A549 (cell line): ENCODE measurements at regions not wholly inside any gene's neighbourhood (a gene's known extent, or its start where the extent isn't known, plus 50 kb on each side); places are given as distances from the start of the nearest gene placed in this dataset.
A peak's percentile ranks its signal among the peaks of the same experiment; 100 is the strongest.

ENCODE experiments used
- ATAC-seq, 2 experiments: fragments of 200-7000 bp in 1 of 2; fragments of >200 bp in 1 of 2; cut with Nextera tagmentation in 1 of 2; cut with Tn5 transposase in 1 of 2; 3 replicates each; pipeline versions ENCODE4 v1.8.0 to v1.9.1; 2018 to 2020; ENCODE audit warnings: mild to moderate bottlenecking in 1 of 2, moderate library complexity in 1 of 2
- CTCF ChIA-PET: fragments of 300-600 bp; sonication (Branson Sonifier 250); formaldehyde crosslinking; extraction: SDS; loops from one replicate; lab custom pipeline; 2021; ENCODE audit warnings: antibody characterized with exemption, inconsistent platforms; lab: Yijun Ruan, JAX
- POLR2A ChIA-PET: fragments of 350-600 bp; formaldehyde crosslinking; extraction: SDS; loops from one replicate; lab custom pipeline; 2021; ENCODE audit warnings: antibody characterized with exemption, inconsistent platforms; lab: Yijun Ruan, JAX
- DNase-seq, 2 experiments: peaks; one replicate each; pipeline versions ENCODE4 v3.0.0 to v3.0.0-alpha.2; 2011 to 2016; ENCODE audit warnings: low read depth in 1 of 2, low spot score in 1 of 2
- FAIRE-seq: peaks from 2 replicates; lab custom pipeline; 2011; peaks lifted over from hg19 to GRCh38; lab: Jason Lieb, UNC
- H3K27ac ChIP-seq, 2 experiments: fragments of >200 bp; sonication (Bioruptor Twin); formaldehyde crosslinking; 3 replicates each; pipeline ENCODE4 v1.5.1; 2016 to 2017
- H3K4me1 ChIP-seq: fragments of >200 bp; sonication (Bioruptor Twin); formaldehyde crosslinking; 3 replicates; pipeline ENCODE4 v1.6.1; 2016
- H3K4me2 ChIP-seq: fragments of >200 bp; sonication (Bioruptor Twin); formaldehyde crosslinking; 3 replicates; pipeline ENCODE4 v1.6.1; 2016
- H3K4me3 ChIP-seq: fragments of >200 bp; sonication (Bioruptor Twin); formaldehyde crosslinking; 3 replicates; pipeline ENCODE4 v1.5.1; 2016
- H3K9me3 ChIP-seq: fragments of >200 bp; sonication (Bioruptor Twin); formaldehyde crosslinking; 3 replicates; pipeline ENCODE4 v1.6.1; 2016
- CBX2 ChIP-seq: fragments of 200-600 bp; sonication (generic); IDR thresholded peaks from 2 replicates; pipeline ENCODE4 v1.6.1; 2016; ENCODE audit warnings: low read depth, mild to moderate bottlenecking, borderline replicate concordance
- EHF ChIP-seq: fragments of 250-450 bp; sonication (Bioruptor Pico); IDR thresholded peaks from 2 replicates; pipeline ENCODE4 v1.5.0; 2020; ENCODE audit warnings: mild to moderate bottlenecking
- EP300 ChIP-seq, 2 experiments: fragments of >200 bp; sonication (Bioruptor Twin); formaldehyde crosslinking; IDR thresholded peaks; 2 replicates in 1 of 2; 3 replicates in 1 of 2; pipeline ENCODE4 v1.6.1; 2016 to 2017
- ESRRA ChIP-seq: fragments of 150-350 bp; IDR thresholded peaks from 2 replicates; pipeline ENCODE4 v1.6.1; 2014; ENCODE audit warnings: mild to moderate bottlenecking, low read length, borderline replicate concordance
- FOSL2 ChIP-seq, 2 experiments: fragments of 450-650 bp in 1 of 2; fragments of >200 bp in 1 of 2; sonication (Bioruptor Twin) in 1 of 2; formaldehyde crosslinking; IDR thresholded peaks; 2 replicates each; pipeline versions ENCODE4 v1.5.0 to v1.6.1; 2016 to 2020; ENCODE audit warnings: mild to moderate bottlenecking in 1 of 2, moderate library complexity in 1 of 2
- GATA3 ChIP-seq: IDR thresholded peaks from 2 replicates; pipeline ENCODE4 v1.6.1; 2012; ENCODE audit warnings: borderline replicate concordance
- JUN ChIP-seq, 2 experiments: fragments of >200 bp; sonication (Bioruptor Twin); formaldehyde crosslinking; IDR thresholded peaks; 2 replicates in 1 of 2; 3 replicates in 1 of 2; pipeline ENCODE4 v1.6.1; 2016 to 2017
- JUNB ChIP-seq: fragments of >200 bp; sonication (Bioruptor Twin); formaldehyde crosslinking; IDR thresholded peaks from 2 replicates; pipeline ENCODE4 v1.6.1; 2016
- KDM1A ChIP-seq: fragments of 200-600 bp; sonication (generic); IDR thresholded peaks from 2 replicates; pipeline ENCODE4 v1.6.1; 2016; ENCODE audit warnings: low read depth, mild to moderate bottlenecking
- KDM5A ChIP-seq: fragments of 200-600 bp; sonication (generic); IDR thresholded peaks from 2 replicates; pipeline ENCODE4 v1.6.1; 2016; ENCODE audit warnings: antibody characterized with exemption, mild to moderate bottlenecking
- MAZ ChIP-seq: fragments of 150-350 bp; IDR thresholded peaks from 2 replicates; pipeline ENCODE4 v1.6.1; 2014; ENCODE audit warnings: antibody characterized with exemption, low read depth, low read length, borderline replicate concordance
- NFE2L2 ChIP-seq: fragments of 150-350 bp; conservative IDR thresholded peaks from 2 replicates; pipeline ENCODE4 v1.6.1; 2014; ENCODE audit warnings: low read length
- NPAS2 ChIP-seq: fragments of 250-450 bp; sonication (Bioruptor Pico); IDR thresholded peaks from 2 replicates; pipeline ENCODE4 v1.8.0; 2022; ENCODE audit warnings: mild to moderate bottlenecking, moderate library complexity, borderline replicate concordance
- NR3C1 ChIP-seq: fragments of >200 bp; sonication (Bioruptor Twin); formaldehyde crosslinking; IDR thresholded peaks from 3 replicates; pipeline ENCODE4 v1.6.1; 2017
- PBX3 ChIP-seq: IDR thresholded peaks from 2 replicates; pipeline ENCODE4 v1.6.1; 2012
- PHF8 ChIP-seq: fragments of 200-600 bp; sonication (generic); IDR thresholded peaks from 2 replicates; pipeline ENCODE4 v1.6.1; 2016; ENCODE audit warnings: low read depth, mild to moderate bottlenecking, antibody characterized with exemption, moderate library complexity, borderline replicate concordance
- POLR2AphosphoS2 ChIP-seq: conservative IDR thresholded peaks from 2 replicates; pipeline ENCODE4 v1.6.1; 2012; ENCODE audit warnings: low read length, improper control_type of control experiment, inconsistent platforms
- RARB ChIP-seq: fragments of 250-450 bp; sonication (Bioruptor Pico); IDR thresholded peaks from 2 replicates; pipeline ENCODE4 v1.8.0; 2021; ENCODE audit warnings: mild to moderate bottlenecking, moderate library complexity
- RCOR1 ChIP-seq: fragments of 150-350 bp; IDR thresholded peaks from 2 replicates; pipeline ENCODE4 v1.6.1; 2014; ENCODE audit warnings: antibody characterized with exemption, low read length, low read depth
- RFX5 ChIP-seq: fragments of 450-650 bp; IDR thresholded peaks from 2 replicates; pipeline ENCODE4 v1.7.1; 2014; ENCODE audit warnings: antibody characterized with exemption, mild to moderate bottlenecking, moderate library complexity
- SMC3 ChIP-seq: fragments of >200 bp; sonication (Bioruptor Twin); formaldehyde crosslinking; IDR thresholded peaks from 3 replicates; pipeline ENCODE4 v1.6.1; 2018; ENCODE audit warnings: inconsistent platforms
- TP53 ChIP-seq: fragments of 250-450 bp; sonication (Bioruptor Pico); IDR thresholded peaks from 2 replicates; pipeline ENCODE4 v1.5.0; 2021; ENCODE audit warnings: mild to moderate bottlenecking, moderate library complexity
- USF2 ChIP-seq: fragments of 450-650 bp; IDR thresholded peaks from 2 replicates; pipeline ENCODE4 v1.6.1; 2014; ENCODE audit warnings: antibody characterized with exemption
- WGBS: methylation state at CpG from one replicate; pipeline ENCODE4 v1.1.6; 2017; ENCODE audit errors: missing lambda C conversion rate; 5-methylcytosine and 5-hydroxymethylcytosine counted together

- no peak for FAIRE-seq
- WGBS, result 6% methylated on average over 3 of the region's 3 CpGs
- Histone ChIP-seq H3K4me3 (no peak overlapping the region), H3K4me2 (peak overlapping the region; percentile 66), H3K9me3 (no peaks in the 10 kb centered on the region), H3K4me1 (peaks cover 33% of the 10 kb centered on the region), H3K27ac (peak overlapping the region; percentile 71 to 84)
- DNase-seq, result peak; percentile 23 to 79
- CTCF ChIA-PET, result no interaction called here
- POLR2A ChIA-PET, result interaction anchor here (1.8 kb wide), 1 partner anchor 212 kb away, joined by 7 read pairs; no protein-coding TSS in a partner anchor
- ATAC-seq, result peak; percentile 95 to 97
- TF ChIP-seq JUN (IDR thresholded peaks at IDR 0.05) (0 out of 5 replicates have a peak, but pooled peaks of 1 of the 2 experiments have one; percentile 11), GATA3 (peak; percentile 77), EP300 (IDR thresholded peaks at IDR 0.05) (peak in 1 of 2 experiments; percentile 43; a peak in 1 of 5 replicates), POLR2AphosphoS2 (no peak), JUNB (peak; percentile 45), NPAS2 (CRISPR knock-in tag) (no peak), FOSL2 (IDR thresholded peaks at IDR 0.05) (no peak), FOSL2 (CRISPR knock-in tag; IDR thresholded peaks at IDR 0.05) (0 out of 2 replicates have a peak, but pooled peaks have one; percentile 23)
These were observed 243.6 kb downstream of the NDFIP2 start for GRCh38 chr13:79724348-79725103.

- no peaks in the 10 kb centered on the region for H3K9me3 ChIP-seq
- peak overlapping the region; percentile 71 to 84 for H3K27ac ChIP-seq
- ChIA-PET CTCF (no interaction called here), POLR2A (interaction anchor here (1.8 kb wide), 1 partner anchor 213 kb away, joined by 7 read pairs; no protein-coding TSS in a partner anchor)
- FAIRE-seq (no peak), ATAC-seq (peak in 1 of 2 experiments; percentile 19; a peak in 1 of 6 replicates), DNase-seq (no peak)
- TF ChIP-seq JUN (IDR thresholded peaks at IDR 0.05) (no peak), KDM5A (no peak), SMC3 (no peak)
- no peak overlapping the region for H3K4me3 ChIP-seq
- WGBS, result 84% methylated on average over 7 of the region's 7 CpGs
- H3K4me2 ChIP-seq, result peak overlapping the region; percentile 66
- peaks cover 33% of the 10 kb centered on the region for H3K4me1 ChIP-seq
These were observed 242.6 kb downstream of the NDFIP2 start for GRCh38 chr13:79723519-79724024.

GRCh38 chr13:79722885-79723445 lies 242.0 kb downstream of the NDFIP2 start:
- ChIA-PET POLR2A (no interaction called here), CTCF (no interaction called here)
- H3K4me3 ChIP-seq, result no peak overlapping the region
- FAIRE-seq (no peak), ATAC-seq (no peak), DNase-seq (no peak)
- H3K4me2 ChIP-seq, result 0 out of 3 replicates have a peak overlapping the region, but pooled peaks have one; percentile 66
- TF ChIP-seq PHF8 (no peak), JUN (IDR thresholded peaks at IDR 0.05) (no peak), NR3C1 (no peak), CBX2 (no peak), RCOR1 (no peak), ESRRA (no peak), RFX5 (no peak), TP53 (CRISPR knock-in tag) (no peak), EHF (CRISPR knock-in tag) (no peak), POLR2AphosphoS2 (no peak), MAZ (no peak), JUNB (no peak), PBX3 (no peak), KDM1A (no peak), RARB (CRISPR knock-in tag) (no peak), USF2 (no peak), NFE2L2 (no peak)
- 23% methylated on average over 1 of the region's 1 CpG for WGBS
- H3K9me3 ChIP-seq, result no peaks in the 10 kb centered on the region
- peak overlapping the region; percentile 71 to 84 for H3K27ac ChIP-seq
- H3K4me1 ChIP-seq, result peaks cover 33% of the 10 kb centered on the region
